Ascending aorta (tissue), 2 donors: ENCODE measurements at regions not wholly inside any gene's neighbourhood (a gene's known extent, or its start where the extent isn't known, plus 50 kb on each side); places are given as distances from the start of the nearest gene placed in this dataset.

ENCODE experiments used
- DNase-seq, 2 donors: peaks; one replicate each; pipeline ENCODE4 v3.0.0-alpha.2; 2019; ENCODE audit warnings: low spot score in 2 of 2
- H3K27ac ChIP-seq, 2 donors: fragments of 200-600 bp; sonication (generic); one replicate each; pipeline ENCODE4 v1.5.1; 2016 to 2017; ENCODE audit warnings: mild to moderate bottlenecking in 1 of 2
- H3K27me3 ChIP-seq: fragments of 200-600 bp; sonication (generic); one replicate; pipeline ENCODE4 v1.5.1; 2017
- H3K36me3 ChIP-seq, 2 donors: fragments of 200-600 bp; sonication (generic); one replicate each; pipeline ENCODE4 v1.5.1; 2016
- H3K4me1 ChIP-seq, 2 donors: fragments of 200-600 bp; sonication (generic); one replicate each; pipeline ENCODE4 v1.5.1; 2016 to 2017; ENCODE audit warnings: mild to moderate bottlenecking in 1 of 2
- H3K4me3 ChIP-seq, 2 donors: fragments of 200-600 bp; sonication (generic); one replicate each; pipeline ENCODE4 v1.5.1; 2016 to 2017; ENCODE audit warnings: mild to moderate bottlenecking in 1 of 2
- H3K9me3 ChIP-seq, 2 donors: fragments of 200-600 bp; sonication (generic); one replicate each; pipeline ENCODE4 v1.5.1; 2016
- CTCF ChIP-seq, 3 experiments: fragments of 200-600 bp in 2 of 3; fragments of 450-650 bp in 1 of 3; sonication (generic) in 2 of 3; IDR thresholded peaks; one replicate each; pipeline ENCODE4 v1.5.1; 2016 to 2019; ENCODE audit warnings: antibody characterized with exemption in 3 of 3, mild to moderate bottlenecking in 1 of 3, moderate library complexity in 1 of 3
- intact Hi-C: fragments of 100-400 bp; cut with DNase I; formaldehyde crosslinking; loops from one replicate; pipeline ENCODE4 v1.15.1; 2023

- no peak overlapping the region for H3K4me3 ChIP-seq
- no peaks in the 10 kb centered on the region for H3K27me3 ChIP-seq
- no peak for TF ChIP-seq CTCF (IDR thresholded peaks at IDR 0.05)
- no peaks in the 10 kb centered on the region for H3K36me3 ChIP-seq
- no peak overlapping the region for H3K27ac ChIP-seq
- DNase-seq, result no peak
- intact Hi-C loops, result no loop called here
- H3K9me3 ChIP-seq, result no peaks in the 10 kb centered on the region
- no peaks in the 10 kb centered on the region for H3K4me1 ChIP-seq
These were observed 284.5 kb upstream of the TRPC5 start for GRCh38 chrX:112367065-112367464.

- Histone ChIP-seq H3K4me3 (no peak overlapping the region), H3K27me3 (no peaks in the 10 kb centered on the region), H3K4me1 (no peaks in the 10 kb centered on the region), H3K9me3 (no peaks in the 10 kb centered on the region), H3K36me3 (no peaks in the 10 kb centered on the region), H3K27ac (no peak overlapping the region)
- no peak for TF ChIP-seq CTCF (IDR thresholded peaks at IDR 0.05)
- intact Hi-C loops, result no loop called here
- no peak for DNase-seq
These were observed 277.3 kb upstream of the TRPC5 start for GRCh38 chrX:112359906-112360305.

- DNase-seq, result no peak
- Histone ChIP-seq H3K9me3 (no peaks in the 10 kb centered on the region), H3K4me3 (no peak overlapping the region), H3K36me3 (no peaks in the 10 kb centered on the region), H3K27me3 (no peaks in the 10 kb centered on the region), H3K4me1 (no peaks in the 10 kb centered on the region), H3K27ac (no peak overlapping the region)
- intact Hi-C loops, result no loop called here
- TF ChIP-seq CTCF (IDR thresholded peaks at IDR 0.05), result no peak
These were observed 273.4 kb upstream of the TRPC5 start for GRCh38 chrX:112355931-112356330.

- no peak for TF ChIP-seq CTCF (IDR thresholded peaks at IDR 0.05)
- no peaks in the 10 kb centered on the region for H3K27me3 ChIP-seq
- intact Hi-C loops, result loop anchor here (10.0 kb wide), 1 partner anchor 1463 kb away; no protein-coding TSS in a partner anchor
- no peaks in the 10 kb centered on the region for H3K4me1 ChIP-seq
- no peak overlapping the region for H3K4me3 ChIP-seq
- H3K9me3 ChIP-seq, result no peaks in the 10 kb centered on the region
- H3K27ac ChIP-seq, result no peak overlapping the region
- H3K36me3 ChIP-seq, result no peaks in the 10 kb centered on the region
- DNase-seq, result no peak
These were observed 259.0 kb upstream of the TRPC5 start for GRCh38 chrX:112341598-112341997.

- intact Hi-C loops, result no loop called here
- no peak overlapping the region for H3K4me3 ChIP-seq
- no peak for TF ChIP-seq CTCF (IDR thresholded peaks at IDR 0.05)
- H3K36me3 ChIP-seq, result no peaks in the 10 kb centered on the region
- H3K9me3 ChIP-seq, result no peaks in the 10 kb centered on the region
- H3K27me3 ChIP-seq, result no peaks in the 10 kb centered on the region
- H3K27ac ChIP-seq, result no peak overlapping the region
- H3K4me1 ChIP-seq, result no peaks in the 10 kb centered on the region
- no peak for DNase-seq
These were observed 230.6 kb upstream of the TRPC5 start for GRCh38 chrX:112313201-112313600.

GRCh38 chrX:112306027-112306426, 223.5 kb upstream of the TRPC5 start:
- DNase-seq, result no peak
- Histone ChIP-seq H3K27ac (no peak overlapping the region), H3K9me3 (no peaks in the 10 kb centered on the region), H3K27me3 (no peaks in the 10 kb centered on the region), H3K4me3 (no peak overlapping the region), H3K4me1 (no peaks in the 10 kb centered on the region), H3K36me3 (no peaks in the 10 kb centered on the region)
- intact Hi-C loops, result no loop called here
- TF ChIP-seq CTCF (IDR thresholded peaks at IDR 0.05), result no peak
